ENCODE measurements at regions not wholly inside any gene's neighbourhood (a gene's known extent, or its start where the extent isn't known, plus 50 kb on each side); places are given as distances from the start of the nearest gene placed in this dataset.
"Not testable (repeated sequence)": the region's sequence is repeated elsewhere in the genome, so short reads cannot be mapped to it uniquely, and the experiment has no call there.

- no peak for DNase-seq (ENCODE audit: low read depth in 2 of 2)
These were observed 50.7 kb upstream of the C12orf71 start for GRCh38 chr12:27133022-27133590.

GRCh38 chr12:27140478-27140969, 58.1 kb upstream of the C12orf71 start:
- DNase-seq (ENCODE audit: low read depth in 2 of 2), result no peak

- DNase-seq (ENCODE audit: low read depth in 2 of 2), result peak in 1 of 2 donors; percentile 4
These were observed 59.8 kb upstream of the C12orf71 start for GRCh38 chr12:27142101-27142721.

- no peak for DNase-seq (ENCODE audit: low read depth in 2 of 2)
These were observed 61.1 kb upstream of the C12orf71 start for GRCh38 chr12:27143256-27144069.

- DNase-seq (ENCODE audit: low read depth in 2 of 2), result not testable (repeated sequence)
These were observed 63.3 kb upstream of the C12orf71 start for GRCh38 chr12:27145725-27146124.

- no peak for DNase-seq (ENCODE audit: low read depth in 2 of 2)
These were observed 66.0 kb upstream of the C12orf71 start for GRCh38 chr12:27148373-27148772.

- no peak for DNase-seq (ENCODE audit: low read depth in 2 of 2)
These were observed 66.4 kb upstream of the C12orf71 start for GRCh38 chr12:27148791-27149190.

- DNase-seq (ENCODE audit: low read depth in 2 of 2), result no peak
These were observed 69.1 kb upstream of the C12orf71 start for GRCh38 chr12:27151479-27151878.

GRCh38 chr12:27158297-27158696, 75.9 kb upstream of the C12orf71 start:
- DNase-seq (ENCODE audit: low read depth in 2 of 2), result no peak

GRCh38 chr12:27161458-27162228, 79.3 kb upstream of the C12orf71 start:
- DNase-seq (ENCODE audit: low read depth in 2 of 2), result no peak

- DNase-seq (ENCODE audit: low read depth in 2 of 2), result no peak
These were observed 79.8 kb upstream of the C12orf71 start for GRCh38 chr12:27162229-27162537.

GRCh38 chr12:27163048-27163715, 80.8 kb upstream of the C12orf71 start:
- no peak for DNase-seq (ENCODE audit: low read depth in 2 of 2)

- DNase-seq (ENCODE audit: low read depth in 2 of 2), result no peak
These were observed 80.2 kb upstream of the STK38L start for GRCh38 chr12:27163894-27164293.

- DNase-seq (ENCODE audit: low read depth in 2 of 2), result no peak
These were observed 79.6 kb upstream of the STK38L start for GRCh38 chr12:27164330-27165040.

- DNase-seq (ENCODE audit: low read depth in 2 of 2), result not testable (repeated sequence)
These were observed 78.1 kb upstream of the STK38L start for GRCh38 chr12:27165958-27166357.

GRCh38 chr12:27171494-27171893, 72.6 kb upstream of the STK38L start:
- not testable (repeated sequence) for DNase-seq (ENCODE audit: low read depth in 2 of 2)

GRCh38 chr12:27176765-27177164, 67.3 kb upstream of the STK38L start:
- DNase-seq (ENCODE audit: low read depth in 2 of 2), result no peak

GRCh38 chr12:27177706-27178105, 66.4 kb upstream of the STK38L start:
- DNase-seq (ENCODE audit: low read depth in 2 of 2), result no peak

- no peak for DNase-seq (ENCODE audit: low read depth in 2 of 2)
These were observed 65.8 kb upstream of the STK38L start for GRCh38 chr12:27178255-27178654.

- no peak for DNase-seq (ENCODE audit: low read depth in 2 of 2)
These were observed 65.2 kb upstream of the STK38L start for GRCh38 chr12:27178723-27179399.

Measured in activated CD8-positive, alpha-beta memory T cell treated with anti-CD3 and anti-CD28 coated beads for 4 hours (primary cell).